ENCODE measurements at regions not wholly inside any gene's neighbourhood (a gene's known extent, or its start where the extent isn't known, plus 50 kb on each side); places are given as distances from the start of the nearest gene placed in this dataset.

GRCh38 chr4:20641976-20642375 lies 58.3 kb upstream of the PACRGL start:
- TF ChIP-seq CTCF (IDR thresholded peaks at IDR 0.05; ENCODE audit: low read depth, low read length): no peak
- no peak for TF ChIP-seq POLR2A (IDR thresholded peaks at IDR 0.05; ENCODE audit: extremely low read depth, insufficient read length)
- TF ChIP-seq MAX (IDR thresholded peaks at IDR 0.05; ENCODE audit: low read depth, low read length): no peak
- no peak for TF ChIP-seq MYC (IDR thresholded peaks at IDR 0.05; ENCODE audit: low read depth, low read length)
- DNase-seq (ENCODE audit: low read depth): no peak
- H3K4me3 ChIP-seq (ENCODE audit: low read depth, low read length): no peak overlapping the region

- no peak overlapping the region for H3K4me3 ChIP-seq (ENCODE audit: low read depth, low read length)
- no peak for TF ChIP-seq CTCF (IDR thresholded peaks at IDR 0.05; ENCODE audit: low read depth, low read length)
- no peak for TF ChIP-seq MYC (IDR thresholded peaks at IDR 0.05; ENCODE audit: low read depth, low read length)
- TF ChIP-seq MAX (IDR thresholded peaks at IDR 0.05; ENCODE audit: low read depth, low read length): no peak
- TF ChIP-seq POLR2A (IDR thresholded peaks at IDR 0.05; ENCODE audit: extremely low read depth, insufficient read length): no peak
- DNase-seq (ENCODE audit: low read depth): no peak
Observed at GRCh38 chr4:20643631-20644030, 56.6 kb upstream of the PACRGL start.

DNA sequence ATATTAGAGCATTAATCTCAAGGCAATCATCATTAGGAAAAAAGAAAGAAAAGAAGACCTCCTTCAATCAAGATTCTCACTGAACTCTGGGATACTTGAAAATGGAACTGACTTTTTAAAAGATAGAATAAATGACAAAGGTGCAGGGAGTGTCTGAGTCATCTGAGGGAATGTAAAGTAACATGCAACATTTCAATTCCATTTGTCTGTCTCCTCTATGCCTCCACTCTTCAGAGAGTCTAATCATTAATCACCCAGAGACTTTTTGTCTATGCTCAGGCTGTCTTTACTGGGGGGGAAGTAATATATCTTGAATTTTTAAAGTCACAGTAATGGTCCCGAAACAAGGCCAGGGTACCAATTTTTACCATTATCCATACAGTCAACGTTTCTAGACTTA lies 55.0 kb upstream of the PACRGL start:
- no peak for TF ChIP-seq MYC (IDR thresholded peaks at IDR 0.05; ENCODE audit: low read depth, low read length)
- TF ChIP-seq CTCF (IDR thresholded peaks at IDR 0.05; ENCODE audit: low read depth, low read length): no peak
- no peak for TF ChIP-seq POLR2A (IDR thresholded peaks at IDR 0.05; ENCODE audit: extremely low read depth, insufficient read length)
- TF ChIP-seq MAX (IDR thresholded peaks at IDR 0.05; ENCODE audit: low read depth, low read length): no peak
- no peak for DNase-seq (ENCODE audit: low read depth)
- H3K4me3 ChIP-seq (ENCODE audit: low read depth, low read length): no peak overlapping the region

DNA sequence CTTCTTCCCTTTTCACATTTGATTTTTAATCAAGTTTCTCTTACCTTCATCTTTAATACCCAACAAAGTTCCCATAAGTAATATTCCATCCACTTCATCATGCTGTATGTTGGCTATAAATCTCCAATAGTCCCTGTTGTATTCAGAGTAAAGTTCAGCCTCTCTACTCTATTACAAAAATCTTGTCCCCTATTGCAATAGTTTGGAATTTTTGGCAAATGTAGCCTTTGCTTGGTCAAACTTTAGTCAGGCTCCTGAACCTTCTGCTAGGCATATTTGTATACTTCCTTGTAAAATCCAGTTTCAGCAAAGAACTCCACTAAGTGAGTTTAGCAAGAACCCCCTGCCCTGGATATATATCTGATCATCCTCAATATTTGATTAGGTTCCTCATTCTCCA lies 54.0 kb upstream of the PACRGL start:
- DNase-seq (ENCODE audit: low read depth): no peak
- TF ChIP-seq MYC (IDR thresholded peaks at IDR 0.05; ENCODE audit: low read depth, low read length) (no peak), MAX (IDR thresholded peaks at IDR 0.05; ENCODE audit: low read depth, low read length) (no peak), CTCF (IDR thresholded peaks at IDR 0.05; ENCODE audit: low read depth, low read length) (no peak), POLR2A (IDR thresholded peaks at IDR 0.05; ENCODE audit: extremely low read depth, insufficient read length) (no peak)
- no peak overlapping the region for H3K4me3 ChIP-seq (ENCODE audit: low read depth, low read length)
